ENCODE measurements at regions not wholly inside any gene's neighbourhood (a gene's known extent, or its start where the extent isn't known, plus 50 kb on each side); places are given as distances from the start of the nearest gene placed in this dataset.

DNA sequence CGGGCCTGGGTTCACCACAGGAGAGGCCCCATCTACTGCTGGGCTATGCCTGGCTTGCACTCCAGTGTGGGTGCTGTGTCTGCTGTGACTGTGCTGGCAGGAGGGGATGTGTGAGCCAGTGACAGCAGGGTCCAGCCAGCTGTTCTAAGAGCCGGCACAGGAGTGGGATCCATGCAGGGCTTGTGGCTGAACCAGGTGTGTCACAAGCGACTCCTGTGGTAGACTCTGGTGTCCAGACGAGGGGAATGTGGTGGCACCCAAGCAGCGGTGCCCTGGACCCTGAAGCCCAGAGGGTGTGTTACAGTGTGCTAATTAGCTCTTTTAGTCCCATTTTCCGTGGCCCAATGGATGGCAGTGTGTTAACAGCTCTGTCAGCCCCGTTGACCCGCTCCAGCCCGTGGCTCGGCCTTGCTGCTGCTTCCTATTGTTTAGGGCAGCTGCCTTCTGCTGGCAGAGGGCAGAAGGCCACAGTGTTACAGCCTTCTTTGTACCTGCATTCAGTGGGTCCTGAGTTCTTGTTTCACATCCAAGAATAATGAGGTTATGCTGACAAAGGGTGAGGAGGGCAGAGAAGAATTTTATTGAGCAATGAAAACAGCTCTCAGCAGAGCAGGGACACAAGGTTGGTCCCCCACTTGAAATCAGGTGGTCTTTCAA lies 78.5 kb upstream of the RNU6-1 start:
- TF ChIP-seq, protein P1, sequence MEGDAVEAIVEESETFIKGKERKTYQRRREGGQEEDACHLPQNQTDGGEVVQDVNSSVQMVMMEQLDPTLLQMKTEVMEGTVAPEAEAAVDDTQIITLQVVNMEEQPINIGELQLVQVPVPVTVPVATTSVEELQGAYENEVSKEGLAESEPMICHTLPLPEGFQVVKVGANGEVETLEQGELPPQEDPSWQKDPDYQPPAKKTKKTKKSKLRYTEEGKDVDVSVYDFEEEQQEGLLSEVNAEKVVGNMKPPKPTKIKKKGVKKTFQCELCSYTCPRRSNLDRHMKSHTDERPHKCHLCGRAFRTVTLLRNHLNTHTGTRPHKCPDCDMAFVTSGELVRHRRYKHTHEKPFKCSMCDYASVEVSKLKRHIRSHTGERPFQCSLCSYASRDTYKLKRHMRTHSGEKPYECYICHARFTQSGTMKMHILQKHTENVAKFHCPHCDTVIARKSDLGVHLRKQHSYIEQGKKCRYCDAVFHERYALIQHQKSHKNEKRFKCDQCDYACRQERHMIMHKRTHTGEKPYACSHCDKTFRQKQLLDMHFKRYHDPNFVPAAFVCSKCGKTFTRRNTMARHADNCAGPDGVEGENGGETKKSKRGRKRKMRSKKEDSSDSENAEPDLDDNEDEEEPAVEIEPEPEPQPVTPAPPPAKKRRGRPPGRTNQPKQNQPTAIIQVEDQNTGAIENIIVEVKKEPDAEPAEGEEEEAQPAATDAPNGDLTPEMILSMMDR (conservative IDR thresholded peaks at IDR 0.05), result no peak
- no peak overlapping the region for H2BK15ac ChIP-seq (ENCODE audit: low read depth, low read length)
- no peak overlapping the region for H2AFZ ChIP-seq (ENCODE audit: low read length)
- H3K18ac ChIP-seq (ENCODE audit: insufficient read length, low read depth, low read length), result no peak overlapping the region
- H4K5ac ChIP-seq (ENCODE audit: insufficient read length, low read depth, low read length), result no peak overlapping the region
- H3K27me3 ChIP-seq (ENCODE audit: insufficient read depth, low read length), result no peaks in the 10 kb centered on the region
- no peak overlapping the region for H2BK20ac ChIP-seq (ENCODE audit: low read depth, low read length, poor library complexity, severe bottlenecking)
- no peak overlapping the region; a peak in 1 of 7 replicates for H3K27ac Mint-ChIP-seq
- H3K23ac ChIP-seq (ENCODE audit: insufficient read length, low read depth, low read length), result no peak overlapping the region
- no peaks in the 10 kb centered on the region for H3K79me1 ChIP-seq (ENCODE audit: insufficient read depth, low read depth, low read length, poor library complexity, severe bottlenecking)
- H2BK5ac ChIP-seq (ENCODE audit: insufficient read length, low read length), result no peak overlapping the region
- no peaks in the 10 kb centered on the region for H4K20me1 ChIP-seq (ENCODE audit: control insufficient read depth, insufficient read depth, insufficient read length)
- no peaks in the 10 kb centered on the region for H3K79me2 ChIP-seq (ENCODE audit: insufficient read depth, low read length)
- H3K9ac ChIP-seq (ENCODE audit: extremely low read depth, insufficient read length, low read length), result no peak overlapping the region
- no peak overlapping the region for H3K14ac ChIP-seq (ENCODE audit: insufficient read depth, low read length)
- H2BK12ac ChIP-seq (ENCODE audit: insufficient read length, low read depth, low read length), result no peak overlapping the region
- peaks cover 4% of the 10 kb centered on the region for H3K23me2 ChIP-seq (ENCODE audit: insufficient read length, low read depth, low read length, poor library complexity, severe bottlenecking)
- H3K27me3 Mint-ChIP-seq (ENCODE audit: low read depth), result no peaks in the 10 kb centered on the region
- no peak overlapping the region for H3K56ac ChIP-seq (ENCODE audit: insufficient read length, low read depth, low read length)
- H4K8ac ChIP-seq (replicated peaks; ENCODE audit: insufficient read length, low read depth, low read length), result no peak overlapping the region
- no peak overlapping the region for H3K4me3 Mint-ChIP-seq
- H3K4me1 ChIP-seq (ENCODE audit: insufficient read depth, low read length), result peaks cover 7% of the 10 kb centered on the region; the same call in 1 of the 2 replicates
- H3K4me2 ChIP-seq (ENCODE audit: insufficient read depth, insufficient read length, low read length), result no peak overlapping the region
- H3T11ph ChIP-seq (ENCODE audit: low read length), result no peak overlapping the region
- no peaks in the 10 kb centered on the region for H3K36me3 Mint-ChIP-seq (ENCODE audit: insufficient read depth in 1 of 3, low read depth in 3 of 3)
- H3K9me3 Mint-ChIP-seq, result no peaks in the 10 kb centered on the region; a peak in 1 of 5 replicates
- H2AK5ac ChIP-seq (ENCODE audit: insufficient read length, low read length), result no peak overlapping the region
- no peak overlapping the region for H2BK120ac ChIP-seq (ENCODE audit: low read depth, low read length, poor library complexity, severe bottlenecking)
- H3K4ac ChIP-seq (ENCODE audit: low read depth, low read length), result no peak overlapping the region
- WGBS (ENCODE audit: extremely low coverage, insufficient read length, low lambda C conversion rate), result no CpG with 5 or more reads among the region's 10 CpGs
- no peaks in the 10 kb centered on the region for H3K9me3 ChIP-seq (ENCODE audit: control insufficient read depth, low read depth, low read length)
- H4K91ac ChIP-seq (ENCODE audit: insufficient read length, low read depth, low read length), result no peak overlapping the region
- peak; percentile 35 for DNase-seq
- H3K4me1 Mint-ChIP-seq, result peaks cover 35 to 41% of the 10 kb centered on the region in 2 experiments
- no peak overlapping the region for H3K27ac ChIP-seq (ENCODE audit: insufficient read length, low read depth, low read length)
